RWPE1 (cell line): ENCODE measurements at regions not wholly inside any gene's neighbourhood (a gene's known extent, or its start where the extent isn't known, plus 50 kb on each side); places are given as distances from the start of the nearest gene placed in this dataset.

ENCODE experiments used
- CTCF ChIA-PET: fragments of 350-600 bp; sonication (Branson Sonifier 250); formaldehyde crosslinking; extraction: SDS; loops from one replicate; lab custom pipeline; 2021; lab: Yijun Ruan, JAX
- POLR2A ChIA-PET: fragments of 400-600 bp; formaldehyde crosslinking; extraction: SDS; loops from one replicate; lab custom pipeline; 2020; ENCODE audit warnings: antibody characterized with exemption; ENCODE audit not compliant: low non-redundant PET; lab: Yijun Ruan, JAX
- DNase-seq: peaks from one replicate; pipeline ENCODE4 v3.0.0; 2012; ENCODE audit warnings: low spot score
- H3K27ac ChIP-seq: fragments of 450-650 bp; 2 replicates; pipeline ENCODE4 v1.5.1; 2017
- TF ChIP-seq, protein P1 (sequence below): fragments of 450-650 bp; conservative IDR thresholded peaks from 2 replicates; pipeline ENCODE4 v1.5.1; 2017; ENCODE audit warnings: low read depth, mild to moderate bottlenecking

DNA sequence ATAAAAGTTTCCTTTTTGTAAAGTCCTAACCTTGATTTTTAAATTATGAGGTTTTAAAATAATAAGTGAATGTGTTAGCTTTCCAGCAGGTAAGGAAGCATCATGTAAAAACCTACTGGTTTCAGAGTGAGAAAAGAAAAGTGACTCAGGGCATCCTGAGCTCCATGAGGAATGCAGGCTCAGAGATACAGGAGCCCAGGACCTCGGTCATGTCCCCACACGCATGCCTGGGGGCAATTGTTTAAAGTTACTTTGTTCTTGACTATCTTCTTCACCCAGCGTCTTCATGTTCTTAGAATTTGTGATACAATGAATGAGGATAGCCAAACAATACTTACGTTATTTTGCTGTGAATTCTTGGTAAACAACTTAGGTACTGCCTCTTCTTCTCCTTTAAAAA lies 117.4 kb upstream of the PLPPR5 start:
- TF ChIP-seq, protein P1, sequence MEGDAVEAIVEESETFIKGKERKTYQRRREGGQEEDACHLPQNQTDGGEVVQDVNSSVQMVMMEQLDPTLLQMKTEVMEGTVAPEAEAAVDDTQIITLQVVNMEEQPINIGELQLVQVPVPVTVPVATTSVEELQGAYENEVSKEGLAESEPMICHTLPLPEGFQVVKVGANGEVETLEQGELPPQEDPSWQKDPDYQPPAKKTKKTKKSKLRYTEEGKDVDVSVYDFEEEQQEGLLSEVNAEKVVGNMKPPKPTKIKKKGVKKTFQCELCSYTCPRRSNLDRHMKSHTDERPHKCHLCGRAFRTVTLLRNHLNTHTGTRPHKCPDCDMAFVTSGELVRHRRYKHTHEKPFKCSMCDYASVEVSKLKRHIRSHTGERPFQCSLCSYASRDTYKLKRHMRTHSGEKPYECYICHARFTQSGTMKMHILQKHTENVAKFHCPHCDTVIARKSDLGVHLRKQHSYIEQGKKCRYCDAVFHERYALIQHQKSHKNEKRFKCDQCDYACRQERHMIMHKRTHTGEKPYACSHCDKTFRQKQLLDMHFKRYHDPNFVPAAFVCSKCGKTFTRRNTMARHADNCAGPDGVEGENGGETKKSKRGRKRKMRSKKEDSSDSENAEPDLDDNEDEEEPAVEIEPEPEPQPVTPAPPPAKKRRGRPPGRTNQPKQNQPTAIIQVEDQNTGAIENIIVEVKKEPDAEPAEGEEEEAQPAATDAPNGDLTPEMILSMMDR = no peak
- CTCF ChIA-PET = no interaction called here
- peak; percentile 13 for DNase-seq
- POLR2A ChIA-PET = no interaction called here
- no peak overlapping the region for H3K27ac ChIP-seq

DNA sequence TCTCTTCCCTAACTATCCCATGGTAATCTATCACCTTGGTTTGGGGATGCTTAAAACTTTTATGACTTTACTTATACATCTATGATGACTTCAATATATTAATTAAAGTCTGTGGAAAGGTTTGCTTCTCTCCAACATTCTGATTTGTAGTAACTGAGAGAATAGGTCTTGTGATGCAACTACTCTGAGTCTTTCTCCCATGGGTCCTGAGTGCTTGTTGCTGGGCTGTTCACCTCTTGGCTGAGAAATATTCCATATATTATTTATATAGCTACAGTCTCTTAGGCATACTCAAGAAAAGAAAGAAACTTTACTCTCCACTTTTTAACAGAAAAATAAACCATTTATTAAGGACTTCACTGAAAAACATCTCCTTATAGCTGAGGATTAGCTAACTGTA lies 119.3 kb upstream of the PLPPR5 start:
- TF ChIP-seq, protein P1 = no peak
- H3K27ac ChIP-seq = no peak overlapping the region
- no peak for DNase-seq
- ChIA-PET POLR2A (no interaction called here), CTCF (no interaction called here)

DNA sequence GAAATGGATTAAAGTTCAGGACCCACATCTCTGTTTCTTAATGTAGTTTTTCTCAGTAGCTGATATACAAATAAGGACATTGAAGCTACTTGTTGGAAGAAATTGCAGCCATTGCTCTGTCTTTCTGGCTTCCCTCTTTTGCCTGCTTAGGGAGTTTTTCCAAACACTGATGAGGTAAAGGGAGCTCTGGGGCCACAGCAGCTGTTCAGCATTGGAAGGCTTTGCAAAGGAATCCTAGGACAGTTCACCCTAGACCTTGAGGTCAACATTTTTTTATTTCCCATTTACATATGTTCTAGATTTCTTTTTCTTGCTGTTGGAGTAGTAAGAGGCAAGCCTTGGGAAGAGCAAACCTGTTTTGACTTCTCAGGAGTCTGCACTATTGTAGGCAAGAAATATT lies 126.9 kb upstream of the PLPPR5 start:
- no peak overlapping the region for H3K27ac ChIP-seq
- TF ChIP-seq, protein P1 = no peak
- DNase-seq = no peak
- ChIA-PET CTCF (interaction anchor here (0.7 kb wide), 1 partner anchor 1608 kb away, joined by 3 read pairs; no protein-coding TSS in a partner anchor), POLR2A (no interaction called here)

DNA sequence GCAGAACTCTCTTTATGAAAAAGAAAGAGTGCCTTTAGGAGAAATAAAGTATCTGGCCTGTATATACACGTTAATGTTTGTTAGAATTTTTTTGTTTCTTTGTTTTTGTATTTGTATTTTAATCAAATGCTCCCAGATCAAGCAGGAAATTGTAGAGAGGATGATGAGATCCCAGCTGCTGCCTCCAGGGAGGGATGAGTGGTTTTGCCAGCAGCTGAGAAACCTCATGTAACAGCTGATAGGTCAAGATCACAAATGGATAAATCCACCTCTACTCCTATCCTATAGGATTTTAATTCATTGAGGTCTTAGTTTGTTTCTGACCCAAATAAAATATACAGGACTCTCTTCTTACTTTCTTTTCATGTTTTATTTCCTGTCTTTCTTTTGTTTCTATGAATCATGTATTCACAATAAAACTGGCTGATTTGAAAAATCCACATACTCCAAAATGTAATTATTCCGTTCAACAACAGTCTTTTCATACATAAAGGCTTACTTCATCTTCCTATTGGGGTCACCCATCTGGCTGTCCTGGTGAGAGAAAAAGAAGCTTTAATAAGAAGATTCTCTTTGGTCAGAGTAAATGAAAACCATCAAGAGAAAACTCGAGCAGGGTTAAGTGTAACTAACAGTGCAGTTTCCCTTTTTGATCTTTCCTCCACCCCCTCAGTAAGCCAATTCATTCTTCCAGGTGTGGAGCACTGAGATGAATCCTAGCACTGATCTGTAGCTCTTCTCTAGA lies 129.3 kb upstream of the PLPPR5 start:
- ChIA-PET POLR2A (no interaction called here), CTCF (no interaction called here)
- TF ChIP-seq, protein P1 = no peak
- H3K27ac ChIP-seq = no peak overlapping the region
- DNase-seq = no peak

DNA sequence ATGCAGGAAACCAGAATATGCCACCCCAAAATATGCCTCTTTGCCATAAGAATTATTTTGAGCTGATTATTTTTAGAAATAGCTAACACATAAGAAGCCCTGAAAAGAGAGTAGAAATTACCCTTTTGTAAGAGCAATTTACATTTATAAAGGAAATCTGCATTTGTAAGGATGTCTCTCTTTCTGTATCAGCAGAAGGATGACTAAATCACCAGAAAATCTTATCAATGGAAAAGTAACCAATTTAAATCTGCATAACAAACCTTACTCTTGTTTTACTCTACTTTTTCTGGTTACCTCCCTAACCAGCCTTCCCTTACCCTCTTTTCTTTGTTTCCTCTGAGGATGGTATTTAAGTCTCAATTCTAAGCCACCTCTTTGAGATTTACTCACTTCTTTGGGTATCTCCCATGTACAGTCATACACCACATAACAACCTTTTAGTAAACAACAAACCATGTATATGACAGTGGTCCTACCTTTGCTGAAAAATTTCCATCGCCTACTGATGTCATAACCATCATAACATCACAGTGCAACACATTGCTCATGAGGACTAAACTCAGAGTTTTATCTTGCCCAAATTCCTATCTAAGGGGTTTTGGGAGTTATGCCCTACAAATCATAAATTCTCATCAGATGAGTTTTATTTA lies 126.6 kb upstream of the PLPPR4 start:
- H3K27ac ChIP-seq = no peak overlapping the region
- POLR2A ChIA-PET = no interaction called here

DNA sequence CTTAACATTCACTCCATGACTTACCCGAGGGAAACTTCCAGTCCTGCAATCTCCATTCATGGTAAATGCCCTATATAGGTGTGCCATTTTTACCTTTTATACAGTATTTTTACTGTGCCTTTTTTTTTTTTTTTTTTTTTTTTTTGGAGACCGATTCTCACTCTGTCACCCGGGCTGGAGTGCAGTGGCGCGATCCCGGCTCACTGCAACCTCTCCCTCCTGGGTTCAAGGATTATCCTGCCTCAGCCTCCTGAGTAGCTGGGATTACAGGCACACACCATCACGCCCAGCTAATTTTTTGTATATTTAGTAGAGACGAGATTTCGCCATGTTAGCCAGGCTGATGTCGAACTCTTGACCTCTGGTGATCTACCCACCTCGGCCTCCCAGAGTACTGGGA lies 124.4 kb upstream of the PLPPR4 start:
- POLR2A ChIA-PET = no interaction called here
- no peak overlapping the region for H3K27ac ChIP-seq
- TF ChIP-seq, protein P1 = no peak
- no peak for DNase-seq
- CTCF ChIA-PET = no interaction called here

More for the DNA sequence above, 126.6 kb upstream of the PLPPR4 start:
- TF ChIP-seq, protein P1 = no peak
- CTCF ChIA-PET = no interaction called here
- DNase-seq = no peak
